Glutamatergic neuron (in vitro differentiated cells): ENCODE measurements at regions not wholly inside any gene's neighbourhood (a gene's known extent, or its start where the extent isn't known, plus 50 kb on each side); places are given as distances from the start of the nearest gene placed in this dataset.

Experiments used
- DNase-seq: peaks from one replicate; pipeline ENCODE4 v3.0.0; 2022
- H3K27ac Mint-ChIP-seq: one replicate; pipeline ENCODE4 v1.8.0; 2020; ENCODE audit warnings: mild to moderate bottlenecking, mixed read lengths, inconsistent platforms; ENCODE audit not compliant: unreplicated experiment
- H3K27me3 Mint-ChIP-seq: one replicate; pipeline ENCODE4 v1.8.0; 2020; ENCODE audit warnings: mild to moderate bottlenecking, moderate library complexity, mixed read lengths, inconsistent platforms; ENCODE audit not compliant: unreplicated experiment
- H3K36me3 Mint-ChIP-seq: one replicate; pipeline ENCODE4 v1.8.0; 2020; ENCODE audit warnings: mild to moderate bottlenecking, mixed read lengths, inconsistent platforms; ENCODE audit not compliant: unreplicated experiment
- H3K4me1 Mint-ChIP-seq: one replicate; pipeline ENCODE4 v1.8.0; 2020; ENCODE audit warnings: mild to moderate bottlenecking, low read depth, mixed read lengths, inconsistent platforms; ENCODE audit not compliant: unreplicated experiment
- H3K4me3 Mint-ChIP-seq: one replicate; pipeline ENCODE4 v1.8.0; 2020; ENCODE audit warnings: mild to moderate bottlenecking, mixed read lengths, inconsistent platforms; ENCODE audit not compliant: unreplicated experiment
- H3K9me3 Mint-ChIP-seq: one replicate; pipeline ENCODE4 v1.8.0; 2020; ENCODE audit warnings: mild to moderate bottlenecking, moderate library complexity, mixed read lengths, inconsistent platforms; ENCODE audit not compliant: unreplicated experiment
- CTCF ChIP-seq: fragments of 200-600 bp; sonication (generic); IDR thresholded peaks from one replicate; pipeline ENCODE4 v1.5.0; 2021; ENCODE audit not compliant: partially characterized antibody, unreplicated experiment

- no peak for TF ChIP-seq CTCF
- Mint-ChIP-seq H3K9me3 (peaks cover 7% of the 10 kb centered on the region), H3K36me3 (peaks cover 6% of the 10 kb centered on the region), H3K4me3 (no peak overlapping the region), H3K27ac (no peak overlapping the region), H3K27me3 (no peaks in the 10 kb centered on the region), H3K4me1 (no peaks in the 10 kb centered on the region)
- DNase-seq: no peak
Observed at GRCh38 chr19:27920774-27921173, 1292.2 kb downstream of the UQCRFS1 start.

DNA sequence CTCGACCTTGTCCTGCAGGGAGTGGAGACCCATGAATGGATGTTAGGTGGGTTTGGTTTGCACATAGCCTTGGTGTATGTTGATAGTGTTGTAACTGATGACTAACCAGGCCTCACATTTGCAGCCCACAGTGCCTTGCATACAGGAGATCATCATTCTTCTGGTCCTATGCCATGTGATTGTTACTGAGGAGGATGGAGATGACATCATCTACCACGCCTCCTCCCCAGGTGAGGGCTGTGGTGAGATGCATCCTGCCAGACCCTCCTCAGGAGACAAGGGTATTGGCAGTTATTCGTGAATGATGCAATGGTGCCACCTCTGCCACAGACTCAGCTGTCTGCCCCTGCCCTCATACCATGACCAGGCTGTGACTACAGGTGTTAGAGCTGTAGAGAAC lies 1294.1 kb downstream of the UQCRFS1 start:
- no peak for TF ChIP-seq CTCF
- H3K9me3 Mint-ChIP-seq: peaks cover 2% of the 10 kb centered on the region
- no peak overlapping the region for H3K4me3 Mint-ChIP-seq

DNA sequence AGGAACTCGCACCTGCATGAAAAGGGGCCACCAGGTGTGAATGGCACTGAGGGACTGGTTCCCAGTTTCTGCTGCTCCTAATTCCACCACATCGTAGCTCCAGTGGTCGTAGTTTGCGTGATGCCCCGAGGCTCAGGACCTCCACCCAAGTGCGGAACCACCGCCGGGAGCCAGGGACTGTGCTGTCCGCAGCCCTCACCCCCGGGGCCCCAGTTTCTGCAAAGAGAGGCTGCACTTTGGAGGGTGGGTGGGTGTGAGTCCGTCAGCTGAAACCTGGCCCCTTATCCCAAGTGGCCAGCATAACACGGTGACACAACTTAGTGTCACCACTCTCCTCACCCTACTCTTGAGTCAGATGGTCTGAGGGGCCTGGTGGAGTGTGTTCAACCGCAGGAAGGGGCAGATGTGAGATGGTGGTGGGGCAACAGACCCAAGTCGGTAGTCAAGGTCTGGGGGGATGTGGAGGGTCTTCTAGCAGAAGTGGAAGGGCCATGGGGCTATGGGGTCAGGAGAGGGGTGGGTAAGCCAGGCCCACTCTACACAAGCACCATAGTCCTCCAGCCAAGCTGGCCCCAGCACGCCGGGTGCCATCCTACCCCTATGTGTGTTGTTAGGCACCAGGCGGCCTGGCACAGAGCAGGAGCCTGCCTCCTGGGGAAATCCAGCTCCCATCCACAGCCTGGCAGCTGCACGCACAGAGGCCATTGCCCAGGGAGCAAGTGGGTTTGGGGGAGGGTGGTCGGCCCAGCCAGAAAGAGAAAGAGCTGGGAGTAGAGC lies 1301.6 kb downstream of the UQCRFS1 start:
- Mint-ChIP-seq H3K4me3 (no peak overlapping the region), H3K36me3 (peaks cover 6% of the 10 kb centered on the region), H3K27ac (no peak overlapping the region), H3K27me3 (peaks cover 8% of the 10 kb centered on the region), H3K9me3 (peaks cover 20% of the 10 kb centered on the region), H3K4me1 (no peaks in the 10 kb centered on the region)
- no peak for TF ChIP-seq CTCF
- DNase-seq: no peak

More for the DNA sequence above, 1294.1 kb downstream of the UQCRFS1 start:
- no peaks in the 10 kb centered on the region for H3K4me1 Mint-ChIP-seq
- H3K36me3 Mint-ChIP-seq: peaks cover 6% of the 10 kb centered on the region
- H3K27me3 Mint-ChIP-seq: no peaks in the 10 kb centered on the region
- no peak for DNase-seq
- H3K27ac Mint-ChIP-seq: no peak overlapping the region

- Mint-ChIP-seq H3K36me3 (peaks cover 6% of the 10 kb centered on the region), H3K27me3 (peaks cover 10% of the 10 kb centered on the region), H3K4me3 (no peak overlapping the region), H3K27ac (no peak overlapping the region), H3K4me1 (no peaks in the 10 kb centered on the region), H3K9me3 (peaks cover 21% of the 10 kb centered on the region)
- TF ChIP-seq CTCF: no peak
- DNase-seq: no peak
Observed at GRCh38 chr19:27909861-27910260, 1303.1 kb downstream of the UQCRFS1 start.

DNA sequence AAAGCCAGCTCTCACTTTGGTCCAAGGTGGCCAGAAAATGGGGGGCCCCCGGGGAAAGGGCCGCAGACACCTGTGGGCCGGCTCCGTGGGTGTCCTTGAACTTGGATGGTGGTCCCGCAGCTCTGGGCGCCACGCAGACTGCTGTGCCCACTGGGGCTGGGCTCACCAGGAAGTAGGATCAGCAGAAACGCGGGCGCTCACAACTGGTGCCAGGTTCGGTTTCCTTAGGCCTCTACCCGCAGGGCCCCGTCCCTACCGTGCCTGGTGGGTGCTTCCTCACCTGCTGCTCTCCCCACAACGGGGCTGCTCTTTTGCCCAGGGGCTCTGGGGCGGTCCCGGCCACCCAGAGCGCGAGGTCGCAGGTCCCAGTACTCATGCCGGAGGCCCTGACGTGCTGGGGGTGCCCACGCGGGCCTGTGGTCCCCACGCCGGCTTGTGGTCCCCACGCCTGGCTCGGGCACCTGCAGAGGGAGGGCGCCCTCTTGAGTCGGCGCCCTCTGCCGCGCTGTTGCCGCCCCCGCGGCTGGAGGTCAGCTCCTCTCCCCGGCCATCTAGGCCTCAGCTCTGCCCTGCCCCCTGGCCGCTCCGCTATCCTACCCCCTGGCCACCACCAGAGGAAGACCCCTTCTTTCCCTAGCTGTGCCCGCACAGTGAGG lies 1303.6 kb downstream of the UQCRFS1 start:
- Mint-ChIP-seq H3K27me3 (peaks cover 10% of the 10 kb centered on the region), H3K36me3 (peaks cover 10% of the 10 kb centered on the region), H3K9me3 (peaks cover 24% of the 10 kb centered on the region), H3K27ac (no peak overlapping the region), H3K4me3 (no peak overlapping the region), H3K4me1 (no peaks in the 10 kb centered on the region)
- TF ChIP-seq CTCF: no peak
- no peak for DNase-seq
